ENCODE measurements at regions not wholly inside any gene's neighbourhood (a gene's known extent, or its start where the extent isn't known, plus 50 kb on each side); places are given as distances from the start of the nearest gene placed in this dataset.
"Not testable (repeated sequence)": the region's sequence is repeated elsewhere in the genome, so short reads cannot be mapped to it uniquely, and the experiment has no call there.

DNA sequence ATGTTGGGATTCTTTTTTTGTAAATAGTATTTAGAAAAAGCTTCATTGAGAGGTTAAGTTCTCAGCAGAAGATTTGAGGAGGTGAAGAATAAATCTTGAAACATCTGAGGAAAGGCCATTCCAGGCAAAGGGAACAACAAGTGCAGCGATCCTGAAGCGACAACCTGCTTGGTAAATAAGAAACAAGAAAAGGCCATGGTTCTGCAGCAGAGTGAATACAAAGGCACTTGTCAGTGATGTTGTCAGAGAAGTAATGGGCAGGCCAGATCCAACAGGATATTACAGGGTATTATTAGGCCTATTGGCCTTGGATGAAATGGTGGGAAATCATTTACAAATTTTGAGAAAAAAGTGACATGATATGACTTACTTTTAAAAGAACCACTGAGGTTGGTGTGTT is 960.0 kb downstream of the PLA2G4A start:
- ATAC-seq (no peak), DNase-seq (ENCODE audit: low spot score) (no peak)

DNA sequence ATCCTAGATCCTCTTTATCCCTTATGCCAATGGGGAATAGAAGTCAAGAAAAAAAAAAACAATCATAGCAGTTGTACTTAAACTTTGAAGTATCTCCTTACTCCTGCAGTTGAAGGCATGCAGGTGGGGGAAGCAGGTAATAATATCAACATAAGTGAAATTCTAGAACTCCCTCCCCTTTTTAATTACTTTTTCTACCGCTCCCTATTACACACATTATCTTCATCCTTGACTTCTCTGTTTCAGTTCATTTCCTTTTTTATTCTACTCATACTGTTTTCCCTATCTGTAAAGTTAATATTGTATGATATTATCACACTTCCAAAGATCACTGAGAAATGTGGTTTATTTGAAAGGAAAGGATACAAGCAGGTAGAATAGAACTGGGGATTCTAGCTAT is 962.0 kb downstream of the PLA2G4A start:
- no peak for DNase-seq (ENCODE audit: low spot score)
- ATAC-seq = no peak

DNA sequence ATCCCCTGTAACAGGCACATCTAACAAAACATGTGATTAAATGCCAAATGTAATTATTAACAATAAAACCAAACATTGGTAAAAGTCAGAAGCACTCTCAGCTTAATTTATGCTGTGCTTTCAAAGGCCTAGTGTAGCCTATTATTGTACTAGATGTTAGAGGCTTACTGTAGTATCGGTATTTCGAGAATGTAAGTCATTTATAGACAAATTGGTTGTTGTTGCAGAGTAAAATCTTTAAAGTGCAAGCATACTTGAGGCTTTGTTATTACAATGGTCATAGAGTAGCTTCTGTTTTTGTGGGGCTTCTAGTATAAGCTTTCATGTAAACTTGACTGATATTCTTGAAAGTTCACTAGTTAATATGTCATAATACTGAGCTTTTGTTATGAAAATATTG is 965.8 kb downstream of the PLA2G4A start:
- DNase-seq (ENCODE audit: low spot score) (no peak), ATAC-seq (no peak)

DNA sequence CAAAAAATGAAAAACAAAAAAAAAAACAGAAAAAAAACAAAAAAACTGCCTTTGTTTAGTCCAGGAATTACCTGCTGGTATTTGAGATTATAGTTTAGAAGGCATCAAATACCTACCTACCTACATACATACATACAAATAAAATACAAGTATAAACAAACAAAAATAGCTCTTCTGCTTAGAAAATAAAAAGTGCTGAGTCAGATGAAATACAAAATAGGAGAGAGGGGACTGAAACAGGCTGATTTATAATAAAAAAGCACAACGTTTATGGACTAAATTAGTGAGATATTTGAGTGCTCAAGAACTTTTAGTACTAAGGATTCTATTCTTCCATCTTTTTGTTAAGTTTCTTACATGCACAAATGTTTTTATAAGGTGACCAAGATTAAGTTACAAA is 980.8 kb downstream of the PLA2G4A start:
- ATAC-seq = no peak
- DNase-seq (ENCODE audit: low spot score) = no peak

DNA sequence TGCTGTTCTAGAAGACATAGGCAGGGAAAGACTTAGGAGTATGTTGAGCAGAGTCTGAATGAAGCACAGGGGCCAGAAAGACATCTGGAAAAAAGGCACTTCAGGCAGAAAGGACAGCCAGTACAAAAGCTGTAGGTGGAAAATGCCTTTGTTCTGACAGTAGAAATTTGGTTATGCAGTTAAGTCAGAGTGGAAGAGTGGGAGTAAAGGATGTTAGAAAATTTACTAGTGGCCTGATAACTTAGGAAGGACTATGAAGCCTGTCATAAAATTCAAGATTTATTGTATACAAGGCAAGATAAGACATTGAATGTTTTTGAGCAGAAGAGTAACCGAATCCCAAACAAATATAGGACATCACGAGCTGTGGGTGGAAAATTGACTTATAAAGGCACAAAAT is 987.9 kb downstream of the PLA2G4A start:
- DNase-seq (ENCODE audit: low spot score) (no peak), ATAC-seq (no peak)

DNA sequence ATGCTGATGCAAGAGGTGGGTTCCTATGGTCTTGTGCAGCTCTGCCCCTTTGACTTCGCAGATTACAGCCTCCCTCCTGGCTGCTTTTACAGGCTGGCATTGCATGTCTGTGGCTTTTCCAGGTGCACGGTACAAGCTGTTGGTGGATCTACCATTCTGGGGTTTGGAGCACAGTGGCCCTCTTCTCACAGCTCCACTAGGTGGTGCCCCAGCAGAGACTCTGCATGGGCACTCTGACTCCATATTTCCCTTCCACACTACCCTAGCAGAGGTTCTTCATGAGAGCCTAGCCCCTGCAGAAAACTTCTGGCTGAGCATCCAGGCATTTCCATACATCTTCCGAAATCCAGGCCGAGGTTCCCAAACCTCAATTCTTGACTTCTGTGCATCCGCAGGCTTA is 989.0 kb downstream of the PLA2G4A start:
- ATAC-seq (peak; percentile 42), DNase-seq (ENCODE audit: low spot score) (peak; percentile 42)

DNA sequence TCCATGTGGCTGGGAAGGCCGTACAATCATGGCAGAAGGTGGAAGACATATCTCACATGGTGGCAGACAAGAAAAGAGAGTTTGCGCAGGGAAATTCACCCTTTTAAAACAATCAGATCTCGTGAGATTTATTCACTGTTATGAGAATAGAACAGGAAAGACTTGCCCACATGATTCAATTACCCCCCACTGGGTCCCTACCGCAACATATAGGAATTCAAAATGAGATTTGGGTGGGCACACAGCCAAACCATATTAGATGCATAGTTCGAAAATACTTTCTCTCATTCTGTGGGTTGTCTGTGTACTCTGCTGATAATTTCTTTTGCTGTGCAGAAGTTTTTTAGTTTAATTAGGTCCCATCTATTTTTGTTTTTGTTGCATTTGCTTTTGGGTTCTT is 990.3 kb downstream of the PLA2G4A start:
- no peak for ATAC-seq
- no peak for DNase-seq (ENCODE audit: low spot score)

DNA sequence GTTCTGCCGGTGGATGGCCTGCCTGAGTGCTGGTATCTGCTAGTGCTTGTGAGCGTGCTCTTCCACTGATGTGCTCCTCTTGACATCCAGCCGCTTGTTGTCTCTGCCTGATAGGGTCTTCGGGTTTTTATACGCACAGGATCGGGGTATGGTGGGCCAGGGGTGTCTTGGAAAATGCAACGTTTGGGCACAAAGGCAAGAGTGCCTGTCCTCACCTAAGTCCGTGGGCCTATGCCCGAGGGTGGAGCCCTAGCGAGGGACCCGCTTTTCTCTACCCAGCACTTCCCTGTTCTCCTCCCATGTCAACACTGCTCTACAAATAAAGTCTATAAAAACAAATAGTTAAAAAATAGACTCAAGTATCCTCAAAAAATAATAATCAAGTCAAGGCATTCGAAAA is 1007.8 kb downstream of the PLA2G4A start:
- DNase-seq (ENCODE audit: low spot score) (no peak), ATAC-seq (no peak)

DNA sequence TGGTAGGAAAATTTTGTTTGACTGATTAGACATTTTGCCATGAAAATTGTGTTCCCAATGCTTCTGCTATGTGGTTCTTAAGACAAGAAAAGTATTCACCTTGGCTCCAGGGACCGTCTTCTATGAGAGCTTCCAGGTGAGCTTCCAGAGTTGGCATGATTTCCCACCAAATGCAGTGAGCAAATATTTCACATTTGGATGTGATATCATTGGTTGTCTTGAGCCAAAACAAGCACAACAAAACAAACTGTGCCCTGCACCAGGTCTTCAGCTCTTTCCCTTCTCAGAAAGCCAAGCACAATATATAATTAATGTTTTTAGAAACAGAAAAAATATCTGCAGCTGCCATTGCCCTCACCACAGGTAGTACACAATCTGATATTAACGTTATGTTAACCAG is 1009.0 kb downstream of the PLA2G4A start:
- DNase-seq (ENCODE audit: low spot score) (no peak), ATAC-seq (peak; percentile 87)

DNA sequence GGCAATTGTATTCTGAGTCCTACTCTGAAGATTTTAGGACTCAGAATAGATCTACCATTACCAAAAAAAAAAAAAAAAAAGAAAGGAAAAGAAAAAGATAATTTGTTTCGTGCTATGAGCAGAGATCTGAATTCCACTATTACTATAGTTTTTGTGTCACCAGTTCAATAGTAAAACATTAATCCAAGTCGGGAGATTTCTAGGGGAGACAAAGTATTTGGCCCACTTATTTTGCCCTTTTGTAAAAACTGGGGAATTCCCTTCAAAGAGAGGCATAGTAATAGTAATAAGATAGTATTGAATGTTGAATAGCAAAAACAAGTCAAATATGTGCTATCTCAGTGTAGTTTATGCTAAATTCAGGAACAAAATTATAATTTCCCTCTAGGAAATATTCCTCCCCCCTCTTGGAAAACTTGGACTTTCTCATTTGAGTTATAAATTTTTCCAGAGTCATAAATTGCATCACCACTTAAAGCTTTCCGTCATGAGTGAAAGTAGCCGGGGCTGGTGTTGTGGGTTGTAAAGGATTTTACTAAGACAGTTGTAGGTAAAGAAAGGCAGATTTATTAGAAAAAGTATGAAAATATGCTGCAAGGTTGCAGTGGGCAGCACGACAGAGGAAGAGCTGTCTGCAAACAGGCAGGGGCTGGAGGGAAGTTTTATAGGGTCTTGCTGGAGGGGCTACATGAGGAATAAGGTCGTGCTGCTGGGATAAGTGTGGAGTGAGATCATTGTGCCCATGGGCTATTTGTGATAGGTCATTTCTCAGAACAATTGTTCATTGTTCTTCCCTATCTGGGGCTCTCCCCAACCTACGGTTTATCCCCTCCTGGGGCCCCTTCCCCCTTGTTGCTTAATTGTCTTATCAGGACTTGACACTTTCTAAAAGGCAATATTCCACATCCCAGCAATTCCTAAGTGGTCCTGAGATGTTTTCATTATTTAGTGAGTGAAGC is 1009.9 kb downstream of the PLA2G4A start:
- DNase-seq (ENCODE audit: low spot score) = no peak
- peak; percentile 57 for ATAC-seq

DNA sequence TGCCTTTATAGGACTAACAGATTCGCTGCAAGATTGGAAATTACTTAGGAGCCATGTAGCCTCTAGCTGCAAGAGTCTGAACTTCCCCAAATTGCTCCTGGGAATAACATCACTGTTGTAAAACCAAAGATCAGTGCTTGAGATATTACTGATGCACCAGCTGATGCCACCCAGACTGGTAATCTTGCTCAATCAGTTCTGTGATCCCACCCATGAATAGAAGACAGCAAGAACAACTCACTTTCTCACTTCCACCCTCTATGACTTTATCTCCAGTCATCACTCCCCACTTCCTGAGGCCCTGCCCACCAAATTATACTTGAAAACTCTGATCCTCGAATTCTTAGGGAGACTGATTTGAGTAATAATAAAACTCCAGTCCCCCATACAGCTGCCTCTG is 1011.1 kb downstream of the PLA2G4A start:
- ATAC-seq (no peak), DNase-seq (ENCODE audit: low spot score) (no peak)

DNA sequence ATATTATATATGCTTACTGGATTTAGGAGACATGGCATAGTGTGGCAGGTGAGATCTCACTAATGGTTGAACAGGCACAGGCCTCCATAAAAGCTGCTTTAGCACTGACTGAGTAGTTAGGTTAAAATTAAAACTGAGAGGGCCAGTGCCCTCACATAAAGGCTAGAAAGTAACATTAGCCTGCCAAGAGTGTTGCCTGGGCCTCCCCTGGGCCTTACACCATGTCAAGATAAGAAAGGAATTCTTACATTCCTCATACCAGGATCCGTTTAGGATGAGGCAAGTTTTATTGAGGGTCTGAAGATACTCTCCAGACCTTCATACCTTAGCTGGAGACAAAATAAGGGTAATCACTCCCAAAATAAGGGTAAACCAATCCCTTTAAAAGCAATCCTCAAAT is 1011.8 kb downstream of the PLA2G4A start:
- no peak for ATAC-seq
- DNase-seq (ENCODE audit: low spot score) = no peak

DNA sequence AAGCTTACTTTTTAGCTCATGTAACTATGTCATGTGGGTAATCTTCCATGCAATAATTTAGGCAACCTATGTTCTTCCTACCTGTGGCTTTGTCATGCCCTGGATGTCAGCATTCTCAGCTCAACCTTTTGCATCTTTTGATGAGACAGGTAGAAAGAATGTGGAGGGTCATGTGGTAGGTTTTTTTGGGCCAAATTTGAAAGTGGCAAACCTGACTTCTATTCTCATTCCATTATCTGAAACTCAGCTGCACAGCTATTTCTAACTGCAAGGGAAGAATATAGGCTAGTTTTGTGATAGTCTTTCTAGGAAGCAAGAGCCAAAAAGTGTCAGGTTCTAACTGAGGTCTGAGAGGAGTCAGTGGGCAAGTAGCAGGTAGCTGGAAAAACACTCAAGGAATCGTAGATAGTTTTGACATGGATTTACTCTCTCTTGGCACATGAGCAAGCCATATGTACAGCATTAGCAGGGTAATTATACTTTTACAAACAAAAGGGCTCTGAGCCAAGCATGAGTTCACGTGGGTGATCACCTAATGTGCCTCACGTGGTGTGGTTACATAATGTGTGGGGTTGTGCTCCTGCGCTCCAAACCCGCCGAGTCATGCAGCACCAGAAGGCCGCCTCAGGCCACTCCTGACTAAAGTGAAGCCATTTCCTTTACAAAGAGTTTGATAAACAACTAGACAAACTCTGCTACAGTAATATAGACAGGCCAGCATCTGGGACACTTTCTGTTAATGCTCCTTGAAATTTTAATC is 1013.8 kb downstream of the PLA2G4A start:
- no peak for ATAC-seq

DNA sequence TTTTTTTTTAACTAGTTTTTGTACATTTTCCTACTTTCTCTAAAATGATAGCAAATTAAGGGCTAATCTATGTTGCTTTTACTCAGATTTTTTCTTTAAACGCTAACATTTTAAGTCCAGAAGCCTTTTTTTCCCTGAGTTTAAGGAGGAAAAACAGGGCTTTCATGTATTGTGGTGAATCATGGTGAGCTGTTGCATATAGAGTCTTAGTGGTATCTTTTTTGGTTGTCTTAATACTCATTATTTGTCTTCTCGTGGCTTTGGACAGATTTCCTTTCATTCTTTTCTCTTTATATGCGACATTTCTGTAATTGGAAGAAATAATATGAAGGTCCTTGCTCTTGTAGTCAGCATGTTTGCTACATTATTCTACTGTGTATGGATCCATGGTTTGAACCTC is 1015.6 kb downstream of the PLA2G4A start:
- no peak for DNase-seq (ENCODE audit: low spot score)
- no peak for ATAC-seq

More for the DNA sequence above, 1013.8 kb downstream of the PLA2G4A start:
- DNase-seq (ENCODE audit: low spot score) = no peak

DNA sequence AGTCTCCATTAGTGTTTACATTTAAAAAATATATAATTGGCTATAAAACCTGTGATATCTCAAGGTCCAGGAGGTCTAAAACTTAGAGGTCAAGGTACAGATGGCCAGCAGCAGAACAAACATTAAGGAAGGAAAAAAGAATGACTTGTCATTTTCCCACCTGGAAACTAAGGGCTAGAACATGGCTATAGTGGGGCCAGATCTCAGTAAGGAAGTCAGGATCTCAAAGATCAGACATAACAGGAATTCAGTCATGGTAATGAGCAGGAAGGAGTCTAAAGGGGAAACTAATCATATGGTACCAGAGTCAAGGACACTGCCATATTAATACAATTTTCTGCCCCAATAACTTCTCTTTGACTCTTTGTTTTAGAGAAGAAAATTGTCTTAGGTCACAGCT is 1018.8 kb downstream of the PLA2G4A start:
- ATAC-seq (no peak), DNase-seq (ENCODE audit: low spot score) (no peak)

DNA sequence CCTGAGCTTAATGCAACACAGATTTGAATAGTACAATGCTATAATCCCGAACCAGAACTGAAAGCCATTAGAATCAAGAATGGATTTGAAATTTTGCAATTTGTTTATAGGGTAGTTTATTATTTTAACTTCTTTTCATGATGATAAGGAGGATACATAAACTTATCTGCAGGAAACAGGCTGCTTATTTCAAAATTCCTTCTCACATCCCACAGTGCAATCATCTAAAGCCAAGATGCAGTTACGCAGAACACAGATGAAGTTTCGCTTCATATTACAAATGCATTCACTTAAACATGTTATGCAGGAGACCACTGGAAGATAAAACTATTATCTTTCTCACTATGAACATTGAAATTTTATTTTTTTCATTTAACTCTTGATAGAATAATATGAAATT is 1019.6 kb downstream of the PLA2G4A start:
- DNase-seq (ENCODE audit: low spot score) (no peak), ATAC-seq (no peak)

DNA sequence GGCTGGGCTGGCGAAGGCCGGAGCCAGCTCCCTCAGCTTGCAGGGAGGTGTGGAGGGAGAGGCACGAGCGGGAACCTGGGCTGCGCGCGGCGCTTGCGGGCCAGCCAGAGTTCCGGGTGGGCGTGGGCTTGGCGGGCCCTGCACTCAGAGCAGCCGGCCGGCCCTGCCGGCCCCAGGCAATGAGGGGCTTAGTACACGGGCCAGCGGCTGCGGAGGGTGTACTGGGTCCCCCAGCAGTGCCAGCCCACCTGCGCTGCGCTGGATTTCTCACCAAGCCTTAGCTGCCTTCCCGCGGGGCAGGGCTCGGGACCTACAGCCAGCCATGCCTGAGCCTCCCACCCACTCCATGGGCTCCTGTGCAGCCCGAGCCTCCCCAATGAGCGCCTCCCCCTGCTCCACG is 1021.4 kb downstream of the PLA2G4A start:
- not testable (repeated sequence) for DNase-seq (ENCODE audit: low spot score); ATAC-seq

DNA sequence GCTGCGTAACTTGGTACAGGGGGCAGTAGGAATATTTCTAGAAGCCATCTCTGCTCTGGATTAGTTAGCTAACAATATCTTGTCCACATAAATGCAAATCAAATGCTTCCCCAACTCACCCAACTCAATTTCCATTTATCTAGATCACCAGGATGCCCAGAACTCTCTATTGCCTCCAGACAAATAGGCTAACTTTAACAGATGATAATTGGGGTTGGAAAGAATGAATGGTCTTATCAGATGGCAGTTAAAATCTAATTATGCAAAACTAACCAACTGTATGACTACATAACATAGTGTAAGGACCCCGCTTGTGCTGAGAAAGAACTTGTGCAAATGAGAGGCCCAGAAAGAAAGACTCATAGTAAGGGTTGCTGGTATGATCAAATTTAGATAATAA is 1024.8 kb downstream of the PLA2G4A start:
- no peak for DNase-seq (ENCODE audit: low spot score)
- no peak for ATAC-seq

DNA sequence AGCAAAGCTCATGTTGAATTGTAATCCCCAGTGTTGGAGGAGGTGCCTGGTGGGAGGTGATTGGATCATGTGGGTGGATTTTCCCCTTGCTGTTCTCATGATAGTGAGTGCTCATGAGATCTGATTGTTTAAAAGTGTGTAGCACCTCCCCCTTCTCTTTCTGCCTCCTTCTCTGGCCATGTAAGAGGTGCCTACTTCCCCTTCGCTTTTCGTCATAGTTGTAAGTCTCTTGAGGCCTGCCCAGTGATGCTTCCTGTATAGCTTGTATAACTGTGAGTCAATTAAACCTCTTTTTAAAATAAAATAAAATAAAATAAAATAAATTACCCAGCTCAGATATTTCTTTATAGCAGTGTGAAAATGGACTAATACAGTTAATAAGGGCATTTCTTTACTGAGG is 1025.7 kb downstream of the PLA2G4A start:
- ATAC-seq (no peak), DNase-seq (ENCODE audit: low spot score) (no peak)

DNA sequence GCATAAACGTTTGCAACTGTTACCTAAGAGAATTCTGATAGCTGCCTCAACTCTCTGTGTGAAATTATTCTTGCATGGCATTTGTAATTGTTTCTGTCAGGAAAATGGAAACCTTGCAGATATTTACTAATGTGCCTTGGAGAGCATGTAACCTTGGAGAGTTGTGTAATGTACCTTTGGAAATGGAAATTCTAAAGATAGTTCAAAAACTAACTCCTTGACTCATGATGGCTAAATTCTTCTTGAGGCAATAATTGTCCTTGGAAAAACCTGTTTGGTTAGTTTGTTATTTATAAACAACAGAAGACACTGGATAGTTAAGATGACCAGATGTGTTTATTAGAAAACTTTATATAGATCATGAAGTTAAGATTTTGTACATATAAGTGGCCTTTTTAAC is 1033.8 kb downstream of the PLA2G4A start:
- DNase-seq (ENCODE audit: low spot score) (no peak), ATAC-seq (no peak)

DNA sequence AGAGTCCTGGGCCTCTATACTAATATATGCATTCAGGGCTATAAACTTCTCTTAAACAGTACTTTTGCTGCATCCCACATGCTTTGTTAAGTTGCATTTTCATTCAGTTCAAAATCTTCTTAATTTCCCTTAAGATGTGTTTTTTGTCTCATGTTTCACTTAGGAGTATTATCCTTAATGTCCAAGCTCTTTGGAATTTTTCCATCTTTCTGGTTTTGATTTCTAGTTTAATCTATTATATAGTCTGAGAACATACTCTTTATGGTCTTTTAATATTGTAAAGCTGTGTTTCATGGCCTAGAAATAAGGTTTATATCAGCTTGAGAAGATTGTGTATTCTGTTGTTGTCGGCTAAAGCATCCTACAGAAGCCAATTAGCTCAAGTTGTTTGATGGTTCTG is 1041.8 kb downstream of the PLA2G4A start:
- ATAC-seq = no peak
- no peak for DNase-seq (ENCODE audit: low spot score)

DNA sequence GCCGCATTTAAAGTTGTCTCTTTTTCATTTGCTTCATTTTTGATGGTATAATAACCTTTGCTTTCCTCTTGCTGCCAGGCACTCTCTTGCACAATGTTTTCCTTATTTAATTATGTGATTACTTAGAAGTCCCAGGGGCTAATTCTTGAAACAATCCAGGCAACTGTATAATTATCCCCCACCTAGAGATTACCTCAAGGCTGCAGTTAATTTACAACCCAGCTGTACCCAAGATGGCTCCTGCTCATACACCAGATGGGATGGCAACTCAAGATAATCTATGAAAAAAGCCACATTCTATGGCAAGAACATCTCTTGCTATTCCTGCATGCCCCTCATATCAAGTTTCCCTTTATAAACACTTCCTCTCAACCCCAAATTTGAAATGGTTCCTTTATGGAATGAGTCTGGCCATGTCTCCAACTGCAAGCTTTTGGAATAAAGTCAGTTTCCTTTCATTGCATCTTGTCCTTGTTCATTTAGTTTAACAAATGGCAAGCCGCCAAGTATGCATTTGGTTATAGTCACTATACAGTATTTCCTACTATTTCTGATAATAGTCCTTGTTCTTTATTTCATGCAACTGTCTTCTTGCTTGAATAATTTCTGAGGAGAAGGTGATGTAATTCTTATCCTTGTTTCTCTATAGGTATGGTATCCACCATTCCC is 1042.6 kb downstream of the PLA2G4A start:
- ATAC-seq = no peak
- DNase-seq (ENCODE audit: low spot score) = no peak

All from left lobe of liver (tissue), 2 donors.